ENCODE measurements at regions not wholly inside any gene's neighbourhood (a gene's known extent, or its start where the extent isn't known, plus 50 kb on each side); places are given as distances from the start of the nearest gene placed in this dataset.

GRCh38 chr7:124429923-124430322 lies 335.7 kb downstream of the GPR37 start:
- H3K27ac ChIP-seq: no peak overlapping the region
- TF ChIP-seq, protein P1, sequence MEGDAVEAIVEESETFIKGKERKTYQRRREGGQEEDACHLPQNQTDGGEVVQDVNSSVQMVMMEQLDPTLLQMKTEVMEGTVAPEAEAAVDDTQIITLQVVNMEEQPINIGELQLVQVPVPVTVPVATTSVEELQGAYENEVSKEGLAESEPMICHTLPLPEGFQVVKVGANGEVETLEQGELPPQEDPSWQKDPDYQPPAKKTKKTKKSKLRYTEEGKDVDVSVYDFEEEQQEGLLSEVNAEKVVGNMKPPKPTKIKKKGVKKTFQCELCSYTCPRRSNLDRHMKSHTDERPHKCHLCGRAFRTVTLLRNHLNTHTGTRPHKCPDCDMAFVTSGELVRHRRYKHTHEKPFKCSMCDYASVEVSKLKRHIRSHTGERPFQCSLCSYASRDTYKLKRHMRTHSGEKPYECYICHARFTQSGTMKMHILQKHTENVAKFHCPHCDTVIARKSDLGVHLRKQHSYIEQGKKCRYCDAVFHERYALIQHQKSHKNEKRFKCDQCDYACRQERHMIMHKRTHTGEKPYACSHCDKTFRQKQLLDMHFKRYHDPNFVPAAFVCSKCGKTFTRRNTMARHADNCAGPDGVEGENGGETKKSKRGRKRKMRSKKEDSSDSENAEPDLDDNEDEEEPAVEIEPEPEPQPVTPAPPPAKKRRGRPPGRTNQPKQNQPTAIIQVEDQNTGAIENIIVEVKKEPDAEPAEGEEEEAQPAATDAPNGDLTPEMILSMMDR (conservative IDR thresholded peaks at IDR 0.05): no peak

- TF ChIP-seq, protein P1 (conservative IDR thresholded peaks at IDR 0.05): no peak
- H3K27ac ChIP-seq: no peak overlapping the region
These were observed 336.8 kb downstream of the GPR37 start for GRCh38 chr7:124428781-124429180.

GRCh38 chr7:124426621-124427020 lies 339.0 kb downstream of the GPR37 start:
- H3K27ac ChIP-seq: no peak overlapping the region
- TF ChIP-seq, protein P1 (conservative IDR thresholded peaks at IDR 0.05): no peak

- H3K27ac ChIP-seq: no peak overlapping the region
- TF ChIP-seq, protein P1 (conservative IDR thresholded peaks at IDR 0.05): no peak
These were observed 341.7 kb downstream of the GPR37 start for GRCh38 chr7:124423863-124424262.

DNA sequence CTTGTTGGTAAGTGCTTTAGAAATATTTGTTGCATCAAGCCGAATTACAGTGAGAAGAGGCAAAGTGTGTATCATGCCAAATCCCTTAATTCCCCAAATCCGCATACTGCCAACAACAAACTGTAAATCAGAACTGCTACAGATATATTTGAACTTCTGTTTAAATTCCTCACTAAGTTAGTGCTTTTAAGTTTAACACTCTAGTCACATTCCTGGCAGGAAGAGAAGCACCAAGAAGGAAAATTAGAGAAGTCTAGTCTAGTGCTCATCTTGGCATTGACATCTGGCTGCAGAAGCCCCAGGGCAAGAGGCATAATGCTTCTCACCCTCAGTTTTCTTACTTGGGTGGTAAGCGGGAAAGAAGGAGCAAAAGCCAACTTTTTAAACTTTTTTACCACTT lies 343.5 kb downstream of the GPR37 start:
- no peak overlapping the region for H3K27ac ChIP-seq
- TF ChIP-seq, protein P1 (conservative IDR thresholded peaks at IDR 0.05): no peak

- no peak overlapping the region for H3K27ac ChIP-seq
- TF ChIP-seq, protein P1 (conservative IDR thresholded peaks at IDR 0.05): no peak
These were observed 345.2 kb downstream of the GPR37 start for GRCh38 chr7:124420367-124420766.

GRCh38 chr7:124413029-124413428 lies 352.6 kb downstream of the GPR37 start:
- H3K27ac ChIP-seq: no peak overlapping the region
- TF ChIP-seq, protein P1 (conservative IDR thresholded peaks at IDR 0.05): no peak

GRCh38 chr7:124412531-124412930 lies 353.1 kb downstream of the GPR37 start:
- H3K27ac ChIP-seq: no peak overlapping the region
- TF ChIP-seq, protein P1 (conservative IDR thresholded peaks at IDR 0.05): no peak
